ENCODE measurements at regions not wholly inside any gene's neighbourhood (a gene's known extent, or its start where the extent isn't known, plus 50 kb on each side); places are given as distances from the start of the nearest gene placed in this dataset.
"Not testable (repeated sequence)": the region's sequence is repeated elsewhere in the genome, so short reads cannot be mapped to it uniquely, and the experiment has no call there.

DNA sequence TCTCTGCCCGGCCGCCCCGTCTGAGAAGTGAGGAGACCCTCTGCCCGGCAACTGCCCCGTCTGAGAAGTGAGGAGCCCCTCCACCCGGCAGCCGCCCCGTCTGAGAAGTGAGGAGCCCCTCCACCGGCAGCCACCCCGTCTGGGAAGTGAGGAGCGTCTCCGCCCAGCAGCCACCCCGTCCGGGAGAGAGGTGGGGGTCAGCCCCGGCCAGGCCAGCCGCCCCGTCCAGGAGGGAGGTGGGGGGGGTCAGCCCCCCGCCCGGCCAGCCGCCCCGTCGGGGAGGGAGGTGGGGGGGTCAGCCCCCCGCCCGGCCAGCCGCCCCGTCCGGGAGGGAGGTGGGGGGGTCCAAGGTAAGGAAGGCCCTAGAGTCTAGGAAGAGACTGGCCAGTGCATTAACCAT lies 53.2 kb upstream of the LANCL2 start:
- TF ChIP-seq, protein P1, sequence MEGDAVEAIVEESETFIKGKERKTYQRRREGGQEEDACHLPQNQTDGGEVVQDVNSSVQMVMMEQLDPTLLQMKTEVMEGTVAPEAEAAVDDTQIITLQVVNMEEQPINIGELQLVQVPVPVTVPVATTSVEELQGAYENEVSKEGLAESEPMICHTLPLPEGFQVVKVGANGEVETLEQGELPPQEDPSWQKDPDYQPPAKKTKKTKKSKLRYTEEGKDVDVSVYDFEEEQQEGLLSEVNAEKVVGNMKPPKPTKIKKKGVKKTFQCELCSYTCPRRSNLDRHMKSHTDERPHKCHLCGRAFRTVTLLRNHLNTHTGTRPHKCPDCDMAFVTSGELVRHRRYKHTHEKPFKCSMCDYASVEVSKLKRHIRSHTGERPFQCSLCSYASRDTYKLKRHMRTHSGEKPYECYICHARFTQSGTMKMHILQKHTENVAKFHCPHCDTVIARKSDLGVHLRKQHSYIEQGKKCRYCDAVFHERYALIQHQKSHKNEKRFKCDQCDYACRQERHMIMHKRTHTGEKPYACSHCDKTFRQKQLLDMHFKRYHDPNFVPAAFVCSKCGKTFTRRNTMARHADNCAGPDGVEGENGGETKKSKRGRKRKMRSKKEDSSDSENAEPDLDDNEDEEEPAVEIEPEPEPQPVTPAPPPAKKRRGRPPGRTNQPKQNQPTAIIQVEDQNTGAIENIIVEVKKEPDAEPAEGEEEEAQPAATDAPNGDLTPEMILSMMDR (IDR thresholded peaks at IDR 0.05) = not testable (repeated sequence)
- TF ChIP-seq POLR2A (IDR thresholded peaks at IDR 0.05) = not testable (repeated sequence)
